ENCODE measurements at regions not wholly inside any gene's neighbourhood (a gene's known extent, or its start where the extent isn't known, plus 50 kb on each side); places are given as distances from the start of the nearest gene placed in this dataset.

DNA sequence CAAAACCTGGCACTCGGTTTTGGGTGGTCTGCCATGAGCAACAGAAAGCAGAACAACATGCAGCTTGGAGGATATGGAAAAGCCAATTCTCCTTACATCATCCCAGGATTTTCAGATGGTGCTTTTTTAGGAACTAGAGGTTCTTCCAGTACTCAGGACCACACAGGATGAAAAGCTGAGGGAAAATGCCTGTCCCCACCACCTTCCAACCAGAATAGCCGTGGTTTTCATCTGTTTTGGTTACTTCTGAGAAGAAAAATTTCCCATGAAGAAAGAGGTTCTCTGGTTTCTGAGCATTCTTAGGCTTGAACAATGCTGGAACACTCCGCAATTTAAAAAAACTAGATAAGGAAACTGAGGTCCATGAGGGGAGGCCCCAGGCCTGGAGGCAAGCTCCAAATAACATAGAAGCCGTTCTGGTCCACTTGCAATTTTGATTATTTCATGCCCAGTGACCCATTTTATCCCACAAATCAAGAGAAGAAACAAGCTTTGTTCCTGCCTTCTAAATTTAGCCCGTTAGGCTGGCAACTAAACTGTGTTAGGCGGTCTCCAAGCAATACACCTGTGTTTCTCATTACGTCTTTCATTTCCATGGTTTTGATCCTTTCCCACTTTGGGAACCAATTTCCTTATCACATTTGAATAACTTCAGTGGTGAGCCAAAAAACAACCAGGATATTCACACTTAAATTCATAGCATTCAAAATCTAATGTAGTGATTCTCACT lies 79.2 kb upstream of the SPIN1 start:
- Mint-ChIP-seq H3K27ac (no peak overlapping the region), H3K27me3 (peaks cover 3% of the 10 kb centered on the region), H3K9me3 (peaks cover 6% of the 10 kb centered on the region), H3K36me3 (no peaks in the 10 kb centered on the region), H3K4me1 (ENCODE audit: unreplicated experiment) (peaks cover 18% of the 10 kb centered on the region), H3K4me3 (no peak overlapping the region)
- no peak for DNase-seq (ENCODE audit: extremely low spot score, unreplicated experiment)
- TF ChIP-seq, protein P1, sequence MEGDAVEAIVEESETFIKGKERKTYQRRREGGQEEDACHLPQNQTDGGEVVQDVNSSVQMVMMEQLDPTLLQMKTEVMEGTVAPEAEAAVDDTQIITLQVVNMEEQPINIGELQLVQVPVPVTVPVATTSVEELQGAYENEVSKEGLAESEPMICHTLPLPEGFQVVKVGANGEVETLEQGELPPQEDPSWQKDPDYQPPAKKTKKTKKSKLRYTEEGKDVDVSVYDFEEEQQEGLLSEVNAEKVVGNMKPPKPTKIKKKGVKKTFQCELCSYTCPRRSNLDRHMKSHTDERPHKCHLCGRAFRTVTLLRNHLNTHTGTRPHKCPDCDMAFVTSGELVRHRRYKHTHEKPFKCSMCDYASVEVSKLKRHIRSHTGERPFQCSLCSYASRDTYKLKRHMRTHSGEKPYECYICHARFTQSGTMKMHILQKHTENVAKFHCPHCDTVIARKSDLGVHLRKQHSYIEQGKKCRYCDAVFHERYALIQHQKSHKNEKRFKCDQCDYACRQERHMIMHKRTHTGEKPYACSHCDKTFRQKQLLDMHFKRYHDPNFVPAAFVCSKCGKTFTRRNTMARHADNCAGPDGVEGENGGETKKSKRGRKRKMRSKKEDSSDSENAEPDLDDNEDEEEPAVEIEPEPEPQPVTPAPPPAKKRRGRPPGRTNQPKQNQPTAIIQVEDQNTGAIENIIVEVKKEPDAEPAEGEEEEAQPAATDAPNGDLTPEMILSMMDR (conservative IDR thresholded peaks at IDR 0.05) = no peak

DNA sequence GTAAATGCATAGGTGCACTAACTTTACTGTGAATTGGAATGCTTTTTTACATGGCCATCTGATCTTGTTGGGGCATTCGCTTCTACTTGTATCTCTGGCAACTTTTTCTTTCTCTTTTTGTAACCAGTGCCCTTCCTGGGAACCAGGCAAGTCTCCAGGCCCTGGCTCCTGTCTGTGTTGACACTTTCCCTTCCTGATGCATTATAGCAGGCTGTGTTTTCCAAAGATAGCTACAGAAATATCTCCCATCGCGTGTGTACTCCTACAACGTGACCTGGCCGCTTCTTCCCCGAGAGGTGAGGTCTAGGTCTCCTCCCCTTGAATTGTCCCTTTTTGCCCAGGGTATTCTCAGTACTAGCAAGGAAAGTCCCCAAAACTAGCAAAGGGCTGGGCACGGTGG lies 81.1 kb upstream of the SPIN1 start:
- TF ChIP-seq, protein P1 (conservative IDR thresholded peaks at IDR 0.05) = no peak
- Mint-ChIP-seq H3K36me3 (no peaks in the 10 kb centered on the region), H3K27me3 (peaks cover 7% of the 10 kb centered on the region), H3K9me3 (no peaks in the 10 kb centered on the region), H3K27ac (no peak overlapping the region), H3K4me1 (ENCODE audit: unreplicated experiment) (peaks cover 2% of the 10 kb centered on the region), H3K4me3 (no peak overlapping the region)
- DNase-seq (ENCODE audit: extremely low spot score, unreplicated experiment) = no peak

DNA sequence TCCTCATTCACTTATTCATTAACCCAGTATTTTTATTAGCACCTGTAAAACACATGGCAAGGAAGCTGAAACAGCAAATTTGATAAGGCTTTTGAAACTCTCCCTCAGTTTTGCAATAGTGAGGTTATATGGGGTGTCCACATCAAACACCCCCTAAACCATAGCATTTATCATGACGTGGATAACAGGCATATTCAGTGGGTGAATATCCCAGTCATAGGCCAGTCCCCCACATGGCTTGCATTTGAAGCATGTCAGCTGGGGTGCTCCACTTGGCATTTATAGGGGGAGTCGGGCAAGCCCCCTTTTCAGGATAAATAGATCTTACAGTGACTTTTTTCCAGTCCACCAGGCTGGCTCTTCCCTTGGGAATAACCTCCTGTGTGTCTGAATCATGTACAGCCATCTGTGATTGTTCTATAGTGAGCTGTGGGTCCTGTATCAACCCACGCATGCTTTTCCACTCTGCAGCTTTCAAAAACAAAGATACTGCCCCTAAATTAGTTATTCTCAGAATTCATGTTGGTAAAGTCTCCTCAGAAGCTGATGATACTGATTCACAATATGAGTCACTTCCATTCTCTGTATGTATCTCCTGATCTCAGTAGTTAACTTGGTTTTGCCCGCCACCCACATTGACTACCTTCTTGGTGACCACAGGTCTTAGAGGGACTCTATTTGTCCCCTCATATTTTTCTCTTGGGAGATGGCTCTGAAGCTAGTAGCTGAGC lies 84.4 kb upstream of the SPIN1 start:
- no peak overlapping the region for H3K27ac Mint-ChIP-seq
- no peaks in the 10 kb centered on the region for H3K9me3 Mint-ChIP-seq
- TF ChIP-seq, protein P1 (conservative IDR thresholded peaks at IDR 0.05) = no peak
- no peak for DNase-seq (ENCODE audit: extremely low spot score, unreplicated experiment)
- no peaks in the 10 kb centered on the region for H3K36me3 Mint-ChIP-seq
- peaks cover 7% of the 10 kb centered on the region for H3K27me3 Mint-ChIP-seq
- H3K4me3 Mint-ChIP-seq = no peak overlapping the region
- H3K4me1 Mint-ChIP-seq (ENCODE audit: unreplicated experiment) = no peaks in the 10 kb centered on the region

DNA sequence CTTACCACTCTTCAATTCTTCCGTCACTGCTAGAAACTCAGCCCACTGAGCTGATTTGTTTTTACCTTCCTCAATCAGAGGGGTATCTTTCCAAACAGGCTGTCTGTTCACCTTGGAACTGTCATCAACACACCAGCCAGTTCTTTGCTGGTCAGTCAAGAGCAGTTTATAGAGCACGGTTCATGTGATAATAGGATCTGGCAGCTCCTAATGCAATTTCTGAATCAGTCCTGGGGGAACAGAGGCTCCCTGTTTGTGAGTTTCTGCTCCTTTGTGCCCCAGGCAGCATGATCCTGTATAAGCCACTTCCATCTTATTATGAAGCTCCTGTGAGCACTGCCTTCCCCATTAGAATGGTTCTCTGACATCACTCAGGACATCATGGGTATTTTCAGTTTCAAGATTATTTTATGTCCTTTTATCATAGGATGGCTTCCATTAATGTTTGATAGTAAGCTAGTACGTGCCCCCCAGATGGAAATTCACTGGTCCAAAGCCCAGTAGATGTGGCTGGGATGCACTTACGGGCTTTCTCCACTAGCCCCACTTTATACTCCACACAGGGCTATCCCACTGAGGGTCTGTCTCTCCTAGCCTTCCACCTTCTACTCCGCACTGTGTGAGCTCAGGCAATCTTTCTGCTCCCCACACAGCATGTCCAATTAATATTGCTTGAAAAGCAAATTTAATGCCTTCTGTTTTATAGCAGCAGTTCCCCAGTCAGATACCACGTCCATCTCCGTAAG lies 85.5 kb upstream of the SPIN1 start:
- no peaks in the 10 kb centered on the region for H3K9me3 Mint-ChIP-seq
- no peak for DNase-seq (ENCODE audit: extremely low spot score, unreplicated experiment)
- TF ChIP-seq, protein P1 (conservative IDR thresholded peaks at IDR 0.05) = no peak
- no peaks in the 10 kb centered on the region for H3K36me3 Mint-ChIP-seq
- no peak overlapping the region for H3K4me3 Mint-ChIP-seq
- peaks cover 7% of the 10 kb centered on the region for H3K27me3 Mint-ChIP-seq
- no peaks in the 10 kb centered on the region for H3K4me1 Mint-ChIP-seq (ENCODE audit: unreplicated experiment)
- H3K27ac Mint-ChIP-seq = no peak overlapping the region

DNA sequence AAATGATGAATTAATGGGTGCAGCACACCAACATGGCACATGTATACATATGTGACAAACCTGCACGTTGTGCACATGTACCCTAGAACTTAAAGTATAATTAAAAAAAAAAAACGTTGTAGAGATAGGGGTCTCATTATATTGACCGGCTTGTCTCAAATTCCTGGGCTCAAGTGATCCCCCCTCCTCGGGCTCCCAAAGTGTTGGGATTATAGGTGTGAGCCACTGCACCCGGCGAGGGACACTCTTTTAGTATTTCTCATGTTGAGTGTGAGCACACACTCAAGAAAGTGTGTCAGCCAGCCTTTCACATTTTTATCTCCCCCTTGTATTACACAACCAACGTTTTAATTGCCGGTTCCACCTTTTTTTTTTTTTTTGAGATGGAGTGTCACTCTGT lies 87.7 kb upstream of the SPIN1 start:
- Mint-ChIP-seq H3K4me1 (ENCODE audit: unreplicated experiment) (no peaks in the 10 kb centered on the region), H3K4me3 (no peak overlapping the region), H3K27me3 (peaks cover 7% of the 10 kb centered on the region), H3K9me3 (peaks cover 4% of the 10 kb centered on the region), H3K36me3 (no peaks in the 10 kb centered on the region), H3K27ac (no peak overlapping the region)
- TF ChIP-seq, protein P1 (conservative IDR thresholded peaks at IDR 0.05) = no peak
- DNase-seq (ENCODE audit: extremely low spot score, unreplicated experiment) = no peak

All from type B pancreatic cell (in vitro differentiated cells).